HG03139 (cell line): ENCODE measurements at regions not wholly inside any gene's neighbourhood (a gene's known extent, or its start where the extent isn't known, plus 50 kb on each side); places are given as distances from the start of the nearest gene placed in this dataset.
"Not testable (repeated sequence)": the region's sequence is repeated elsewhere in the genome, so short reads cannot be mapped to it uniquely, and the experiment has no call there.

ENCODE experiments used
- ATAC-seq: cut with Tn5 transposase; IDR thresholded peaks from one replicate; pipeline ENCODE4 v1.9.1; 2021; ENCODE audit not compliant: unreplicated experiment

GRCh38 chr9:15113288-15113687 is 193.7 kb downstream of the TTC39B start:
- no peak for ATAC-seq

GRCh38 chr9:15111071-15111470 is 195.9 kb downstream of the TTC39B start:
- ATAC-seq = no peak

- ATAC-seq = peak; percentile 85
Observed at GRCh38 chr9:15104826-15105420, 194.7 kb upstream of the FREM1 start.

- ATAC-seq = no peak
Observed at GRCh38 chr9:15103290-15103689, 193.1 kb upstream of the FREM1 start.

- ATAC-seq = no peak
Observed at GRCh38 chr9:15101095-15101494, 190.9 kb upstream of the FREM1 start.

GRCh38 chr9:15100571-15100970 is 190.3 kb upstream of the FREM1 start:
- no peak for ATAC-seq

GRCh38 chr9:15096972-15097371 is 186.7 kb upstream of the FREM1 start:
- no peak for ATAC-seq

GRCh38 chr9:15086778-15087324 is 176.6 kb upstream of the FREM1 start:
- ATAC-seq = no peak

- ATAC-seq = no peak
Observed at GRCh38 chr9:15086156-15086763, 176.0 kb upstream of the FREM1 start.

- no peak for ATAC-seq
Observed at GRCh38 chr9:15081021-15081753, 171.0 kb upstream of the FREM1 start.

- ATAC-seq = no peak
Observed at GRCh38 chr9:15080401-15080800, 170.2 kb upstream of the FREM1 start.

GRCh38 chr9:15079989-15080388 is 169.8 kb upstream of the FREM1 start:
- no peak for ATAC-seq

GRCh38 chr9:15077946-15078729 is 167.9 kb upstream of the FREM1 start:
- ATAC-seq = no peak

- no peak for ATAC-seq
Observed at GRCh38 chr9:15073620-15074019, 163.4 kb upstream of the FREM1 start.

- ATAC-seq = no peak
Observed at GRCh38 chr9:15070716-15071115, 160.5 kb upstream of the FREM1 start.

GRCh38 chr9:15069106-15069505 is 158.9 kb upstream of the FREM1 start:
- ATAC-seq = no peak

- ATAC-seq = no peak
Observed at GRCh38 chr9:15068261-15068660, 158.0 kb upstream of the FREM1 start.

- ATAC-seq = no peak
Observed at GRCh38 chr9:15059003-15059402, 148.8 kb upstream of the FREM1 start.

- ATAC-seq = no peak
Observed at GRCh38 chr9:15058236-15058635, 148.0 kb upstream of the FREM1 start.

- not testable (repeated sequence) for ATAC-seq
Observed at GRCh38 chr9:15055284-15055683, 145.1 kb upstream of the FREM1 start.

- no peak for ATAC-seq
Observed at GRCh38 chr9:15048772-15049171, 138.5 kb upstream of the FREM1 start.
